ENCODE measurements at regions not wholly inside any gene's neighbourhood (a gene's known extent, or its start where the extent isn't known, plus 50 kb on each side); places are given as distances from the start of the nearest gene placed in this dataset.

DNA sequence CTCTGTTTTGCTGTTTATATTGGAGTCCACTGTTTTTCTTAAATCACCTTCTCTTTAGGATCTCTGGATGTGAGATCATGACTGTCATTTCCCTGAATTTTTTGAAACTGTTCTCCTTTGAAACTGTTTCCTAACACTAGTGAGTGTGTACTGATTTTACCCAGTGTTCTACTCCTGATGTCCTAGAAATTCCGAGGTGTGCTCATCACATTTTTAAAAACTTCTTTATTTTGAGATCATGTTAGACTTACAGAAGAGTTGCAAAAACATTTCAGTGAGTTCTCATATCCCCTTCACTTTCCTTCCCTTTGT is 292.6 kb downstream of the NFKBIZ start:
- Histone ChIP-seq H3K27ac (ENCODE audit: extremely low read length, insufficient read depth, low read length) (no peak overlapping the region), H4K20me1 (ENCODE audit: insufficient read depth, low read length) (no peaks in the 10 kb centered on the region), H3K36me3 (replicated peaks in 1 of 2; ENCODE audit: control insufficient read depth in 1 of 2, insufficient read depth in 2 of 2, low read length in 2 of 2) (no peaks in the 10 kb centered on the region), H3K4me3 (replicated peaks in 1 of 3; ENCODE audit: insufficient read depth in 1 of 3, low read depth in 2 of 3, low read length in 3 of 3) (no peak overlapping the region), H3K9ac (ENCODE audit: insufficient read depth, low read depth, low read length) (no peak overlapping the region), H2AFZ (ENCODE audit: low read length) (no peak overlapping the region), H3K27me3 (ENCODE audit: control insufficient read depth in 1 of 2, insufficient read depth in 2 of 2, low read length in 2 of 2) (no peaks in the 10 kb centered on the region), H3K9me3 (ENCODE audit: low read length) (no peaks in the 10 kb centered on the region), H3K4me2 (ENCODE audit: low read depth, low read length) (no peak overlapping the region), H3K79me2 (ENCODE audit: insufficient read depth, low read length) (no peaks in the 10 kb centered on the region), H3K4me1 (ENCODE audit: insufficient read depth, low read length) (no peaks in the 10 kb centered on the region)
- ATAC-seq (no peak), FAIRE-seq (no peak), DNase-seq (ENCODE audit: low spot score) (no peak)
- no TSS peak for BruUV-seq (replicated peaks)
- WGBS (ENCODE audit: low lambda C conversion rate) = 0% methylated on average over 1 of the region's 1 CpG
- intact Hi-C loops (cut with micrococcal nuclease; ENCODE audit: unreplicated experiment) (no loop called here), in situ Hi-C loops (cut with HindIII; ENCODE audit: extremely low pct_ligation_motif_present, low pct_unique_long_range_greater_than_20kb) (no loop called here)
- ChIA-PET POLR2A (no interaction called here), CTCF (ENCODE audit: low intra/inter-chr PET ratio, low total read pairs) (no interaction called here)
- TF ChIP-seq HIVEP1 (CRISPR knock-in tag; IDR thresholded peaks at IDR 0.05) (no peak), ZNF790 (CRISPR knock-in tag; IDR thresholded peaks at IDR 0.05; ENCODE audit: borderline replicate concordance) (no peak), MEIS2 (CRISPR knock-in tag; IDR thresholded peaks at IDR 0.05) (no peak), NCOR1 (IDR thresholded peaks at IDR 0.05; ENCODE audit: borderline replicate concordance, low read length) (no peak), MTF1 (CRISPR knock-in tag; IDR thresholded peaks at IDR 0.05) (no peak), ZNF570 (CRISPR knock-in tag; IDR thresholded peaks at IDR 0.05; ENCODE audit: borderline replicate concordance) (no peak), ETV5 (CRISPR knock-in tag; IDR thresholded peaks at IDR 0.05; ENCODE audit: borderline replicate concordance) (no peak), TBL1XR1 (IDR thresholded peaks at IDR 0.05; ENCODE audit: borderline replicate concordance, low read length, partially characterized antibody) (no peak), FOXP1 (IDR thresholded peaks at IDR 0.05) (no peak), FOXP1 (CRISPR knock-in tag; IDR thresholded peaks at IDR 0.05) (no peak)
- TF ChIP-seq, protein P1, sequence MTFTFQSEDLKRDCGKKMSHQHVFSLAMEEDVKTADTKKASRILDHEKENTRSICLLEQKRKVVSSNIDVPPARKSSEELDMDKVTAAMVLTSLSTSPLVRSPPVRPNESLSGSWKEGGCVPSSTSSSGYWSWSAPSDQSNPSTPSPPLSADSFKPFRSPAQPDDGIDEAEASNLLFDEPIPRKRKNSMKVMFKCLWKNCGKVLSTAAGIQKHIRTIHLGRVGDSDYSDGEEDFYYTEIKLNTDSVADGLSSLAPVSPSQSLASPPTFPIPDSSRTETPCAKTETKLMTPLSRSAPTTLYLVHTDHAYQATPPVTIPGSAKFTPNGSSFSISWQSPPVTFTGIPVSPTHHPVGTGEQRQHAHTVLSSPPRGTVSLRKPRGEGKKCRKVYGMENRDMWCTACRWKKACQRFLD (CRISPR knock-in tag; IDR thresholded peaks at IDR 0.05; ENCODE audit: borderline replicate concordance) = no peak
